SHP77 (cell line): ENCODE measurements at regions not wholly inside any gene's neighbourhood (a gene's known extent, or its start where the extent isn't known, plus 50 kb on each side); places are given as distances from the start of the nearest gene placed in this dataset.

ENCODE experiments used
- DNase-seq, 2 experiments: peaks; one replicate each; lab custom pipeline; 2025; lab: John Stamatoyannopoulos, UW

- DNase-seq = no peak
Observed at GRCh38 chr18:10033016-10033399, 119.2 kb downstream of the VAPA start.

- DNase-seq = no peak
Observed at GRCh38 chr18:10035281-10035991, 121.6 kb downstream of the VAPA start.

DNA sequence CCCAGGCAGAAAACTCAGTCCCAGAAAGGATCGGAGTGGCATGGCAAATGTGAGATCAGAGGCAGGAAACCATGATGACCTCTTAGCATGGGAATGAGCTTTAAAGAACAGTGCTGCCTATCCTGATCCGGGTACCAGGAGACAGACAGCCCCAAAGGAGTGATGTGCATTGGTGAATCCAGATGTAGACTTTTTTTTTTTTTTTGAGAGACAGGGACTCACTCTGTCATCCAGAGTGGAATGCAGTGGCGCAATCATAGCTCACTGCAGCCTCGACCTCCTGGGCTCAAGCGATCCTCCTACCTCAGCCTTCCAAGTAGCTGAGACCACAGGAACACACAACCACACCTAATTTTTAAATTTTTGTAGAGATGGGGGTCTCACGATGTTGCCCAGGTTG lies 122.7 kb downstream of the VAPA start:
- DNase-seq = no peak

- no peak for DNase-seq
Observed at GRCh38 chr18:10037181-10037580, 123.4 kb downstream of the VAPA start.

DNA sequence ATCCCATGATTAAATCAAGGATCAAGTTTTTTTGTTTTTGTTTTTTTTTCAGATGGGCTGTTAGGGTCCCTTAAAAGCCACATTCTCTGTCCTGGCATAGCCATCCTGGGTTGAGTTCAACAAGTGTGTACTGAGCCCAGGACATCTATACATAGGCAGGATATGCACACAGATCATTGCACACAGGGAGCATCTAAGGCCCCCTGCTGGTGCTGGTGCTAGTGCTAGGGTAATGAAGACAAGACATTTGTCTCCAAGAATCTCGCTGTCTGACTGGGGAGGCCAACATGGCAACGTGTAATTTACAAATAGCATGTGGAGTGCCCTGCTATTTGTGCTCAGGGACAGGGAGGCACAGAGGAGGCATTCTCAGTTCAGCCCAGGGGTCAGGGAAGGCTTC lies 124.5 kb downstream of the VAPA start:
- DNase-seq = no peak

DNA sequence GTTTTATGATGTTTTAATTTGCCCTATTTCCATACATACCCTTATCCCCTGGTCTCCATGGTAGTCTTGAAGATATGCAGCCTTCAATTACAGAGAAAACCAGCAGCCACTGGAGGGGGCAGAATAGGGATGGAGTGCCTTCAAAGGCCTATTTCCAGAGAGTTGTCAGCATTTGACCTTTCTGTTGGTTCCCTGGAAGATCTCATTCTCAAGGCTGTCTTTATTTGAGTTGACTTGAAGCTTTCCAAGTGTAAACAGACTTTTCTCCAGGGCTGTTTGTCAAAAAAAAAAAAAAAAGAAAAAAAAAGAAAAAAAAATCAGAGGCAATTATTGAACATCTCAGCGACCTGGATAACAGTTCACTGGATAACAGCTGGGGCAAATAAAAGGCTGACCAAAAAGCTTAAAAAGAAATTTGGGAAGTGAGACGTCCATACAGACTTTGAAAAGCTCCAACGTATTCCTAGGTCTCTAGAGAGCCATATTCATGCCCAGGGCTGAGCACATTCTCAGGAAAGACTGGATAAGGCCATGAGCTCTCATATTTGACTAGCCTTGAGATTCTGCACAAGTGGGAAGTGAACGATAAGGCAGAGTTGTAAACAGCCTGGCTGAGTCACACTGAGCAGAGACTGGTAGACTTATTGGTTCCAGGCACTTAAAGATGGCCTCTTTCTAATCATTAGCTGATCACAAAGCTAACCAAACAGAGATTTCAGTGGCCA lies 126.6 kb downstream of the VAPA start:
- DNase-seq = no peak

GRCh38 chr18:10041180-10041579 lies 127.4 kb downstream of the VAPA start:
- DNase-seq = no peak

DNA sequence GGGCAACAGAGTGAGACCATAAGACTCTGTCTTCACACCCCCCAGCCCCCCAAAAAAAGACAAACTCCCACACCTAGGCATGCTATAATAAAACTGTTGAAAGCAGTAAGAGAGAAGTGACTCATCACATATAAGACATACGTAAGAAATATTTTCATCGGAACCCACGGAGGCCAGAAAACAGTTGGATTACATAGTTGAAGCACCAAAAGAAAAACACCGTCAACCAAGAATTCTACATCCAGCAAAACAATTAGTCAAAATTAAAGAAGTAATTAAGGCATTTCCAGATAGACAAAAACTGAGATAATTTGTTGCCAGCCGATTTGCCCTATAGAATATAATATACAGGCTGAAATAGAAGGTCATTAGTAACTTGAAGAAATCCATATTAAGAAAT lies 128.7 kb downstream of the VAPA start:
- no peak for DNase-seq

DNA sequence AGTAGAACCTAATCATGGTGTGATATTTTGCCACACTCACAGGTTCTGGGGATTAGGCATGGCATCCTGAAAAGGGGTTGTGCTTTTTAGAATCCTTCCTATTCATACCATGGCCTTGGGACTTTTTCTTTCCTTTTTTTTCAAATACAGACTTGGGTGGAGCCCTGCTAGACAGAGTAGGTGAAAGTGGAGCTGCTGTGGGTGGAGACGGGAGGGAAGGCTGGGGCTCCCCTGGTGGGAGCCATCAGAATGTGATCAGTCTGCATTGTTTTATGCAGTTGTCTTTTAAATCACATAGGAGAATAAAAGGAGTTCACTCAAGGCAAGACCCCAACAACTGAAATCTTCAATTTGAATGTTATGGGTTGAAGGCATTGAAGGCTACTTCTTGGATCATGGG lies 130.2 kb downstream of the VAPA start:
- DNase-seq = no peak

DNA sequence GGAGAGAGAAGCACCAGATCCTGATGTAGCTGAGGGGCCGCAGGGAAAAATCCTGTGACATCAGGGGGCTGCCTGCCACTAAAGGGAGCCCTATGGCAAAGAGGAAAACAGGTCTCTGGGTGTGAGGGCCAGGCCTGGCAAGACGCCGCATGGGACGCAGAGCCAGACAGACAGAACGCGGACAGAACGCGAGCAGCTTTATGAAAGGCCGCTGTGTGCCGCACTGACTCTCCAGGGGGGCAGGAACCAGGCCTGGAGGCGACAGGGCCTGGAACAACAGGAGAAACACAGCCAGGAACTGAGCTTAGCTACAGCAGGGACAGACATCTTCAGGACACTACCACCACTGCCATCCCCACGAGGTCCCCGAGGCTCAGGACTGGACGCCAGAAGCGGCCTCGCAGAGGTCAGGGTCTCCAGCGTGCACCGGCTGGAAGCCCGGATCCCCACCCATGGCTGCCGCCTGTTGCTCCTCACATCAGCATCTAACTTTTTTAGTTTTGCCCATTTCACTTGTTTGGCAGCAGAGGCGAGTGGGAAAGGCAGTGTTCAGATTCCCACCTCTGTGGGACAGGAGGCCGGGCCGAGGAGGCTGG lies 131.6 kb downstream of the VAPA start:
- DNase-seq = no peak

DNA sequence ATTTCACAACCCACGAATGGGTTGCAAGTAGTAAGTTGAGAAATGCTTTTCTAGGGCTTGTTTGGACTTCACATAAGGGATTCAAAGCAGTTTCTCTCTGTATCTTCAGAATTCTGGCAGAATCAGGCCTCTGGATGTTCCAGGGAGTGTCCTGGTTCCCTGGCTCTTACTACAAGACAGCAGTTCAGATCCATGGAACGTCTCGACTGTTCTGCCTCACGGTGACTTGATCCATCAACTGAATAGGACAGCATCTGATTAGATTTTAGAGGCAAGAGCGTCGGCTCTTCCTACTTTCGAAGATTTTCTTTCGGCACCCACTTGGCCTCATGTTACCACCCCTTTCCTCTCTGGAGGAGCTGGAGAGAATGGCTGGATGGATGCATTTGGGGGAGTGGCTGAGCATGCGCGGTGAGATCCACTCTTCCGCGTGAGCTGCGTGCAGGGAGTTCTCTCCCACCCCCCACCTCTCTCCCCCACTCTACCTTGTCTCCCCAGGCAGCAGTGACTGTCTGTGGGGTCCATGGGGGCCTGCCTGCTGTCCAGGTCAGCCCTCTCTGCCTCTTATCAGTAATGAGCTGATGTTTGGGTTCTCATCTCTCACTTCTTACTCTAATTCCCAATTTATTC lies 132.5 kb downstream of the VAPA start:
- no peak for DNase-seq

- DNase-seq = no peak
Observed at GRCh38 chr18:10047237-10047636, 133.4 kb downstream of the VAPA start.

DNA sequence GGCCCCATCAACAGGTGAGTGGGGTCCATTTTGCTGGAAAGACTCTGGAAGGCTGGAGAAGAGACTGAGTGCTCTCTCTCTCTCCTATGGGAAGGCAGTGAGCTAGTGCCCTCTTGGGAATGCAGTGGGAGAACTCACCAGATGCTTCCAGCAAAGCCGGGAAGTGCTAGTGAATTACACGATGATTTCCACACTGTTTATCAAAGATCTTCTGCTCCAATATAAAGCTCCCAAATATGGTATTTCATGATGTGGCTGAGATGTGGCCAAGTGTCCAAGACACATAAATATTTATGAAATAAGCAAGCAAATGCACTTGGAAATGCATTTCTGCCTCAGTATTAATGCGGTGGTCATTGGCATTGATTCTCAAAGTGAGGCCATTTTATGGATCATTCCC lies 135.9 kb downstream of the VAPA start:
- DNase-seq = no peak

- no peak for DNase-seq
Observed at GRCh38 chr18:10050956-10051355, 137.1 kb downstream of the VAPA start.

- no peak for DNase-seq
Observed at GRCh38 chr18:10051877-10052631, 138.2 kb downstream of the VAPA start.

DNA sequence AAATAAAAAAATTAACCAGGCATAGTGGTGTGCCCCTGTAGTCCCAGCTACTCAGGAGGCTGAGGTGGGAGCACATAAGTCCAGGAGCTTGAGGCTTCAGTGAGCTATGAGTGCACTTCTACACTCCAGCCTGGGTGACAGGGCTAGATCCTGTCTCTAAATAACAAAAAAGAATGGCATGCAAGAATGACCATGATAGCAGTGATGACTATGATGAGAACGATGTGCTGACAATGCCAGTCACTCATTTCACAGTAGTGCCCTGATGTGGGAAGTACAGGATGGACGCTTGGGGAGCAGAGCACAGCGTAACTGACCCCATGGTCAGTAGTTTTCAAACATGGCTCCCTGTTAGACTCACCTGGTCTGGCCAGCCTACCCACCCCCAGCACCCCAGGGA lies 139.1 kb downstream of the VAPA start:
- no peak for DNase-seq

DNA sequence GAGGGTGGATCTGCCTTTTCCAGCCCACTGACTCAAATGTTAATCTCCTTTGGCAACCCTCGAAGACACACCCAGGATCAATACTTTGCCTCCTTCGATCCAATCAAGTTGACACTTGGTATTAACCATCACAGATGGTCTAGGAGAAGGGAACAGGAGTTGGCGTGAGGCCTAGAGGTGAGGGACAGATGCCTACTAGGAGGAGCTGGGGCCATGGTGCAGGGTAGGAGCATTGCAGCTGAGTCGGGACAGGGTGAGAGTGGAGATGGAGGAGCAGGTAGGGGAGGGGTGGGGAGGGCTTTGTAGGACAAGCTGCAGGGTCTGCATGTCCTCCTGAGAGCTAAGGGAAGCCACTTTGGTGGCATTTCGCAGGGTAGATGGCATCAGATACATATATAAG lies 140.0 kb downstream of the VAPA start:
- no peak for DNase-seq

- DNase-seq = no peak
Observed at GRCh38 chr18:10054366-10054765, 140.6 kb downstream of the VAPA start.

- DNase-seq = no peak
Observed at GRCh38 chr18:10055125-10055750, 141.4 kb downstream of the VAPA start.

DNA sequence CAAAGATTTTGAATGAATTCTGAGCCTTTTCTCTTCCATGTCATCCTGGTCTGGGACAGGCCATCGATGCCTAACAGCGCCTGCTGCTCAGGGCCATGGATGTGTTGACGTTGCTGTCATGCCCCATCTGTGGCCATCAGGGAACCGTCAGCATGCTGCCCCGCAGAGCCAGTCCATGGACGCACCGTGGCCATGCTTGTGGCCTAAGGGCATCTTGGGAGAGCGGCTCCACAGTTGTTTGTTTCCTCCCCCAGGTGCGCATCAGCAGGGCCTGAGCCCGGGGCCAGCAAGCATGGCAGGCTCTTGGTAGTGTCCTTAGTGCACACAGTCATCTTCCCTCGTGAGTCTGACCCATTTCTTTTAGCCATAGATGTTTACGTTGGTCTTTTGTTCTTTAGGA lies 142.7 kb downstream of the VAPA start:
- no peak for DNase-seq

DNA sequence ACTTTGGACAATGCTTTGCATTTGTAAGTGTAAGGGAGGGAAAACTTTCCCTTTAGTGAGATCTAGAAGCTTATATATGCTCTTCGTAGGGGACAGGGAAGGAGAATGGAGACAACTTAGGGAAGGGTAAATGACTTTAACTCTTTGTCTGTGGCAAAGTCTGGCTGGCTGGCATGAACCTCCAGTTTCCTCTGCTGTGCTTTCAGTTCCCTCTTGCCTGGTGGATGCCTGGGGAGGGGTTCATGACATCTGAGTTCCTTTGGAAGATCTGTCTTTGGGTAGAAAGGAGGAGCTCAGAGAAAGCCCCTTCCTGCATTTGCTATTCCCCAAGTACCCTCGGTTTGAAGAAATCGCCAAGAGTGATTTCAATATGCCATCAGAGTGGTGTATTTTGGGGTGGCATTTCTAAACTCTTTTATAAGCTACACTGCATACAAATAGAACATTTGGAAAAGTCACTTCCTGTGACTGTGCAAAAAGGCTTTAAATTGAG lies 143.6 kb downstream of the VAPA start:
- DNase-seq = no peak
